Stimulated activated CD4-positive, alpha-beta T cell treated with anti-CD3 and anti-CD28 coated beads, Interleukin-4, amount 100 ng/mL, for 4 hours (primary cell): ENCODE measurements at regions not wholly inside any gene's neighbourhood (a gene's known extent, or its start where the extent isn't known, plus 50 kb on each side); places are given as distances from the start of the nearest gene placed in this dataset.
A peak's percentile ranks its signal among the peaks of the same experiment; 100 is the strongest.
"Not testable (repeated sequence)": the region's sequence is repeated elsewhere in the genome, so short reads cannot be mapped to it uniquely, and the experiment has no call there.

Experiments
- DNase-seq, 2 experiments: peaks; one replicate each; pipeline ENCODE4 v3.0.0-alpha.2; 2020

GRCh38 chr14:30270200-30271161 lies 288.5 kb upstream of the G2E3 start:
- peak; percentile 15 to 56 for DNase-seq

GRCh38 chr14:30271811-30272323 lies 287.1 kb upstream of the G2E3 start:
- DNase-seq: no peak

GRCh38 chr14:30272848-30273832 lies 285.8 kb upstream of the G2E3 start:
- DNase-seq: no peak

- DNase-seq: no peak
Observed at GRCh38 chr14:30275604-30276003, 283.4 kb upstream of the G2E3 start.

GRCh38 chr14:30277268-30277667 lies 281.7 kb upstream of the G2E3 start:
- DNase-seq: no peak

- DNase-seq: not testable (repeated sequence)
Observed at GRCh38 chr14:30278856-30279255, 280.1 kb upstream of the G2E3 start.

GRCh38 chr14:30283822-30284446 lies 275.0 kb upstream of the G2E3 start:
- DNase-seq: no peak

GRCh38 chr14:30284808-30285207 lies 274.1 kb upstream of the G2E3 start:
- no peak for DNase-seq

GRCh38 chr14:30287579-30288445 lies 271.1 kb upstream of the G2E3 start:
- DNase-seq: no peak

GRCh38 chr14:30290001-30290400 lies 269.0 kb upstream of the G2E3 start:
- DNase-seq: no peak

- no peak for DNase-seq
Observed at GRCh38 chr14:30291216-30291615, 267.7 kb upstream of the G2E3 start.

- DNase-seq: no peak
Observed at GRCh38 chr14:30292541-30292940, 266.4 kb upstream of the G2E3 start.

- DNase-seq: no peak
Observed at GRCh38 chr14:30295980-30296379, 263.0 kb upstream of the G2E3 start.

GRCh38 chr14:30296931-30297405 lies 262.0 kb upstream of the G2E3 start:
- no peak for DNase-seq

- no peak for DNase-seq
Observed at GRCh38 chr14:30297876-30298795, 260.8 kb upstream of the G2E3 start.

- no peak for DNase-seq
Observed at GRCh38 chr14:30299915-30300314, 259.0 kb upstream of the G2E3 start.

GRCh38 chr14:30303350-30303749 lies 255.6 kb upstream of the G2E3 start:
- DNase-seq: no peak

GRCh38 chr14:30305346-30305745 lies 253.6 kb upstream of the G2E3 start:
- DNase-seq: no peak

- DNase-seq: no peak
Observed at GRCh38 chr14:30309405-30309804, 249.6 kb upstream of the G2E3 start.

- DNase-seq: no peak
Observed at GRCh38 chr14:30312214-30312613, 246.7 kb upstream of the G2E3 start.
